ENCODE measurements at regions not wholly inside any gene's neighbourhood (a gene's known extent, or its start where the extent isn't known, plus 50 kb on each side); places are given as distances from the start of the nearest gene placed in this dataset.

DNA sequence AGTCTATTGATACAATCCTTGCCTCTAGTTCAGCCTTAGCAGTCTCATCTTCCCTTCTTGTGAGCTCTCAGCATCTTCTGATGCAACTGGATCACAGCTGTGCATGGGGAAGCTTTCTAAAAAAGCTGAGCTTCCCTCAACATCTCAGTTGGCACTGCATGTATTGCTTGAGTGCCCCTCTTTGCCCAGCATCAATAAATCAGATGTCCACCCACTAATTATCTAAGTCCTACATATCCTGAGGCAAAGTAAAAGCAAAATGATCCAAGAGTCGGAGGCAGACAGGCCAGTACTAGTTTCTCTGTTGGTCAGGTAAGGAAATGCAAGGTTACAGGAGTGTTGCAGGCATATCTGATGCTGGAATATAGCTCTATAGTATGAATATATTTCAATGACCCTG is 334.5 kb upstream of the NCAM1 start:
- H3K36me3 ChIP-seq (ENCODE audit: control insufficient read depth, insufficient read depth, low read length), result no peaks in the 10 kb centered on the region
- TF ChIP-seq, protein P1, sequence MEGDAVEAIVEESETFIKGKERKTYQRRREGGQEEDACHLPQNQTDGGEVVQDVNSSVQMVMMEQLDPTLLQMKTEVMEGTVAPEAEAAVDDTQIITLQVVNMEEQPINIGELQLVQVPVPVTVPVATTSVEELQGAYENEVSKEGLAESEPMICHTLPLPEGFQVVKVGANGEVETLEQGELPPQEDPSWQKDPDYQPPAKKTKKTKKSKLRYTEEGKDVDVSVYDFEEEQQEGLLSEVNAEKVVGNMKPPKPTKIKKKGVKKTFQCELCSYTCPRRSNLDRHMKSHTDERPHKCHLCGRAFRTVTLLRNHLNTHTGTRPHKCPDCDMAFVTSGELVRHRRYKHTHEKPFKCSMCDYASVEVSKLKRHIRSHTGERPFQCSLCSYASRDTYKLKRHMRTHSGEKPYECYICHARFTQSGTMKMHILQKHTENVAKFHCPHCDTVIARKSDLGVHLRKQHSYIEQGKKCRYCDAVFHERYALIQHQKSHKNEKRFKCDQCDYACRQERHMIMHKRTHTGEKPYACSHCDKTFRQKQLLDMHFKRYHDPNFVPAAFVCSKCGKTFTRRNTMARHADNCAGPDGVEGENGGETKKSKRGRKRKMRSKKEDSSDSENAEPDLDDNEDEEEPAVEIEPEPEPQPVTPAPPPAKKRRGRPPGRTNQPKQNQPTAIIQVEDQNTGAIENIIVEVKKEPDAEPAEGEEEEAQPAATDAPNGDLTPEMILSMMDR (IDR thresholded peaks at IDR 0.05; ENCODE audit: insufficient read depth, low read length, severe bottlenecking), result no peak
- H3K27me3 ChIP-seq (ENCODE audit: control insufficient read depth, insufficient read depth, low read length), result peaks cover 2% of the 10 kb centered on the region
- no peak for DNase-seq (ENCODE audit: low read depth)
- FAIRE-seq, result peak; percentile 58
- no peak overlapping the region for H3K4me3 ChIP-seq (ENCODE audit: low read depth, low read length)

DNA sequence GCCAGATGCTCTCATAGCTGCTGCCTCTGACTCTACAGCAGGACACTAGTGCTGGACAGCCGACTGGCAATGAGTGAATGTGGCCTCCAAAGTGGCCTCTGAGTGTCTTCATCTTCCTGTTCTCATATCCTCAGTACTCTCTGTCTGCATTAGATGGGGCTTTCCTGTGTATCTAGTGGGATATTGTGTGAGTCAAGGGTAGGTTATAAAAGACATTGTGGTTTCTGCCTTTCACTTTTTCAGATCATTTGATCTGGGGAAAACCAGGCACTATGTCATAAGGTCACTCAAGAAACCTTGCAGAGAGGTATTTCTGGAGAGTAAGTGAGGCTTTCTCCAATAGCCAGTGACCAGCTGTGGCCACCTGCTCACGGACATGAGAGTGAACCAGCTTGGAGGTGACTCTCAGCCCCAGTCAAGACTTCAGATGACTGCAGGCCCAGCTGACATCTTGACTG is 333.6 kb upstream of the NCAM1 start:
- DNase-seq (ENCODE audit: low read depth), result no peak
- H3K36me3 ChIP-seq (ENCODE audit: control insufficient read depth, insufficient read depth, low read length), result no peaks in the 10 kb centered on the region
- no peak overlapping the region for H3K4me3 ChIP-seq (ENCODE audit: low read depth, low read length)
- TF ChIP-seq, protein P1 (IDR thresholded peaks at IDR 0.05; ENCODE audit: insufficient read depth, low read length, severe bottlenecking), result no peak
- FAIRE-seq, result no peak
- H3K27me3 ChIP-seq (ENCODE audit: control insufficient read depth, insufficient read depth, low read length), result peaks cover 2% of the 10 kb centered on the region

DNA sequence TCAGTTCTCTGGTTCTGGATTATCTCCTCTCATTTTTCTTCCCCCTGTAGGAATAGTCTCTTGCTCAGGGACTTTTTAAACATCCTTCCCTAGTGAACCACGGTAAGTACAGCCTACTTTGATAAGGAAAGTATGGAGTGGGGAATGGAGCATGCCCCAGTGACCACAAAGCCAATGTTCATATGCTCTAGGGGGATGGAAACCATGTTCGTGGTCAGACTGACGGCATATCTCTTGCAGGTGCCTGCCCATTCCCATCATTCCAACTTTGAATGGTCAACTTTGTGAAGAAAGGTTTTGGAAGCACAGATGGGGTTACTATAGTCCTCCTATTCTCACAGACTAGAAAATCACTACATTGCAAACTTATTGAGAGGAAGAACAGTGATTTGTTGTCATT is 332.5 kb upstream of the NCAM1 start:
- FAIRE-seq, result no peak
- DNase-seq (ENCODE audit: low read depth), result no peak

DNA sequence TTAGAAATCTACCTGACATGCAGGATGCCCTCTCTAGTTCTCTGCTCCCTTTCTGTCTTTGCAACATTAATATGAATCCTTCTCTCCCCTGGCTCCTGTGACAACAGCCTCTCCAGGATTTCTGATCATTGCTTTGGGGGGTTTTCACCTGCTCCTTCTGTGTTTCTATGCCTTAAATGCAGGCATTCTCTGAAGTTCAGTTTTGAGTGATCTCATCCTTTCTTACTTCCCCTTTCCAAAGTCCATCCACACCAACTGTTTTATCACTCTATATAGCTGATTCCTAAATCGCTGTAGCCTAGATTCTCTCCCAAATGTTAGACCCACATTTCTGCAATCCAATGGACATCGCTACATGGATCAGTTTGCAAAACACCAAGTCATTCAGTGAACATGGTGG is 330.7 kb upstream of the NCAM1 start:
- TF ChIP-seq, protein P1 (IDR thresholded peaks at IDR 0.05; ENCODE audit: insufficient read depth, low read length, severe bottlenecking), result no peak
- Histone ChIP-seq H3K36me3 (ENCODE audit: control insufficient read depth, insufficient read depth, low read length) (no peaks in the 10 kb centered on the region), H3K4me3 (ENCODE audit: low read depth, low read length) (no peak overlapping the region), H3K27me3 (ENCODE audit: control insufficient read depth, insufficient read depth, low read length) (peaks cover 2% of the 10 kb centered on the region)
- no peak for DNase-seq (ENCODE audit: low read depth)
- FAIRE-seq, result no peak

More for the DNA sequence above, 332.5 kb upstream of the NCAM1 start:
- TF ChIP-seq, protein P1 (IDR thresholded peaks at IDR 0.05; ENCODE audit: insufficient read depth, low read length, severe bottlenecking), result no peak
- Histone ChIP-seq H3K4me3 (ENCODE audit: low read depth, low read length) (no peak overlapping the region), H3K36me3 (ENCODE audit: control insufficient read depth, insufficient read depth, low read length) (no peaks in the 10 kb centered on the region), H3K27me3 (ENCODE audit: control insufficient read depth, insufficient read depth, low read length) (peaks cover 2% of the 10 kb centered on the region)

DNA sequence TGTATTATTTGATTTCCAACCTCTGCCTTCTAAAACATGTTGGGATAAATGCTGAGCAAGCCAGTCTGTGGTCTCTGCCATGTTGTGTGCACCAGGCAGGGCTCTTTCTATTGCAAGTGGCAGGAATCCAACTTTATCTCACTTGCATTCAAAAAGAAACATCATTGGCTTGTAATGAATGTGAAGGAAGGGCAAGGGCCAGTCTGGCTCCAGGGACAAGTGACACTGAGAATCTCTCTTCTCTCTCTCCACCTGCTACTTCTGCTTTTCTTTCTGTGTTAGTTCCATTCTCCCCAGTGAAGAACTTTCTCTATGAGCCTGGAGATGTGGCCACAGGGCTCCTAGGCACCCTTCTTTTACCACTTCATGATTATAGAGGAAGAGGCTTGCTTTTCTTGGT is 329.9 kb upstream of the NCAM1 start:
- FAIRE-seq (no peak), DNase-seq (ENCODE audit: low read depth) (no peak)
- TF ChIP-seq, protein P1 (IDR thresholded peaks at IDR 0.05; ENCODE audit: insufficient read depth, low read length, severe bottlenecking), result no peak
- Histone ChIP-seq H3K36me3 (ENCODE audit: control insufficient read depth, insufficient read depth, low read length) (no peaks in the 10 kb centered on the region), H3K4me3 (ENCODE audit: low read depth, low read length) (no peak overlapping the region), H3K27me3 (ENCODE audit: control insufficient read depth, insufficient read depth, low read length) (peaks cover 2% of the 10 kb centered on the region)

DNA sequence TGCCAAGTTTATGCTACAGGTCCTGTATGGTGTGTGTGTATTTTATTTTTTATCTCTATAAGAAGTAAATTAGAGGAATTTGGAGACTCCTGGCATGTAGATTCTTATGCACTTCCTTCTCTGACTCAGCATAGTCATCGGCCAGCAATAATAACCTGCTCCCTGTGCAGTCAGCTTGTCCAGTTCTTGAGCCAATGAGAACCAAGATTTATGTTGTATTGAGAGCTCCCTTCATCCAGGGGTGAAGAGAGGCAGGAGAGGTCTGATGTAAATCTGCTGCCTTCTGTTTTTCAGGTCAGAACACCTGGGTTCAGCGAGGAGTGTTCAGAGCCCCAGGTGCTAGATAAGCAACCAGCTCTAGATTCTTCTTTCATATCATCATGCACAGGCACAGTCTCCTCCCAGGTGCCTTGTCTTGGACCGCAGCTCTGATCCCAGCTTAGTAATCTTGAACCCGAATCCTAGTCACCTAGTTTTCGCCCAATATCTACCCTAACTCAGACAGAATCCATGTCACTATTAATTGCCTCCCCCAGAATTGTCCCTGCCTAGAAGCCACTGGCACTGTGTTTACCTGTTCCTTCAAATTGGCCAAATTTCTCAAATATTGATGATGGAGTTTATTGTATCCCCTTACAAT is 328.2 kb upstream of the NCAM1 start:
- H3K36me3 ChIP-seq (ENCODE audit: control insufficient read depth, insufficient read depth, low read length), result no peaks in the 10 kb centered on the region
- no peak overlapping the region for H3K4me3 ChIP-seq (ENCODE audit: low read depth, low read length)
- DNase-seq (ENCODE audit: low read depth) (peak; percentile 40), FAIRE-seq (no peak)
- TF ChIP-seq, protein P1 (IDR thresholded peaks at IDR 0.05; ENCODE audit: insufficient read depth, low read length, severe bottlenecking), result no peak
- peaks cover 2% of the 10 kb centered on the region for H3K27me3 ChIP-seq (ENCODE audit: control insufficient read depth, insufficient read depth, low read length)

Data from bronchial epithelial cell (primary cell).